H1 (cell line): ENCODE measurements at regions not wholly inside any gene's neighbourhood (a gene's known extent, or its start where the extent isn't known, plus 50 kb on each side); places are given as distances from the start of the nearest gene placed in this dataset.

Experiments
- CTCF ChIA-PET: fragments of 300-600 bp; sonication (Branson Sonifier 250); formaldehyde crosslinking; loops from one replicate; lab custom pipeline; 2021; ENCODE audit not compliant: partially characterized antibody; lab: Charles Lee
- POLR2A ChIA-PET: fragments of 300-600 bp; sonication (Branson Sonifier 250); formaldehyde crosslinking; loops from one replicate; lab custom pipeline; 2021; ENCODE audit warnings: inconsistent platforms; ENCODE audit not compliant: partially characterized antibody; lab: Charles Lee
- DNase-seq, 2 experiments: peaks; one replicate each; pipeline versions ENCODE4 v3.0.0 to v3.0.0-alpha.2; 2010 to 2022; ENCODE audit warnings: low spot score in 2 of 2, low read depth in 1 of 2, mixed read lengths in 1 of 2
- FAIRE-seq: peaks from 2 replicates; lab custom pipeline; 2011; peaks lifted over from hg19 to GRCh38; lab: Jason Lieb, UNC
- H2AFZ ChIP-seq: 2 replicates; pipeline ENCODE4 v1.8.1; 2012; ENCODE audit warnings: low read length, inconsistent platforms
- H2AK5ac ChIP-seq: 2 replicates; pipeline ENCODE4 v1.6.1; 2013; ENCODE audit warnings: low read depth, low read length
- H2BK120ac ChIP-seq: replicated peaks from 2 replicates; pipeline ENCODE3; 2013; ENCODE audit warnings: low read depth, low read length, inconsistent platforms
- H2BK12ac ChIP-seq: 2 replicates; pipeline ENCODE4 v1.6.1; 2013; ENCODE audit warnings: low read depth, low read length
- H2BK15ac ChIP-seq: 2 replicates; pipeline ENCODE4 v1.6.1; 2013; ENCODE audit warnings: low read length
- H2BK20ac ChIP-seq: 2 replicates; pipeline ENCODE4 v1.6.1; 2013; ENCODE audit warnings: low read length
- H2BK5ac ChIP-seq: 2 replicates; pipeline ENCODE4 v1.6.1; 2013; ENCODE audit warnings: low read depth, low read length
- H3K14ac ChIP-seq: 2 replicates; pipeline ENCODE4 v1.6.1; 2013; ENCODE audit warnings: inconsistent platforms; ENCODE audit not compliant: insufficient read length
- H3K18ac ChIP-seq: 2 replicates; pipeline ENCODE4 v1.6.1; 2013; ENCODE audit warnings: low read length; ENCODE audit errors: extremely low read depth
- H3K23ac ChIP-seq: 2 replicates; pipeline ENCODE4 v1.6.1; 2013; ENCODE audit warnings: inconsistent platforms; ENCODE audit not compliant: insufficient read length
- H3K23me2 ChIP-seq: 2 replicates; pipeline ENCODE4 v1.6.1; 2013; ENCODE audit warnings: low read depth, low read length
- H3K27ac ChIP-seq: 2 replicates; pipeline ENCODE4 v1.6.1; 2011; ENCODE audit warnings: low read depth, low read length, inconsistent platforms
- H3K27me3 ChIP-seq, 4 experiments: replicated peaks in 1 of 4; 1 replicate in 1 of 4; 2 replicates in 3 of 4; pipeline versions ENCODE4 v1.6.1 to v1.8.1; 2011 to 2013; ENCODE audit warnings: low read length in 3 of 4, mild to moderate bottlenecking in 3 of 4, inconsistent platforms in 2 of 4, mixed read lengths in 2 of 4, moderate library complexity in 1 of 4; ENCODE audit not compliant: control insufficient read depth in 3 of 4, insufficient read depth in 3 of 4; ENCODE audit errors: extremely low read depth in 1 of 4
- H3K36me3 ChIP-seq, 4 experiments: 2 replicates each; pipeline versions ENCODE4 v1.6.1 to v1.8.1; 2011 to 2013; ENCODE audit warnings: mild to moderate bottlenecking in 4 of 4, low read length in 3 of 4, moderate library complexity in 2 of 4, control low read depth in 1 of 4, inconsistent platforms in 1 of 4; ENCODE audit not compliant: insufficient read depth in 4 of 4, control insufficient read depth in 2 of 4
- H3K4ac ChIP-seq: replicated peaks from 2 replicates; pipeline ENCODE3; 2013; ENCODE audit warnings: low read length, low read depth, mixed read lengths, inconsistent platforms; ENCODE audit not compliant: insufficient read length
- H3K4me1 ChIP-seq, 4 experiments: replicated peaks in 1 of 4; 1 replicate in 1 of 4; 2 replicates in 3 of 4; pipeline versions ENCODE4 v1.6.1 to v1.8.1; 2011 to 2013; ENCODE audit warnings: low read length in 3 of 4, inconsistent platforms in 2 of 4, mixed read lengths in 1 of 4; ENCODE audit not compliant: insufficient read depth in 4 of 4, control insufficient read depth in 3 of 4
- H3K4me2 ChIP-seq, 2 experiments: 2 replicates each; pipeline versions ENCODE4 v1.6.1 to v1.8.1; 2011 to 2013; ENCODE audit warnings: low read depth in 2 of 2, low read length in 2 of 2, control low read depth in 1 of 2, inconsistent platforms in 1 of 2, mild to moderate bottlenecking in 1 of 2; ENCODE audit not compliant: insufficient read depth in 1 of 2
- H3K4me3 ChIP-seq, 4 experiments: fragments of 200-600, 300-600 bp in 1 of 4; sonication (generic), shearing (Covaris generic), sonication (Bioruptor Twin) in 1 of 4; 2 replicates each; pipeline versions ENCODE4 v1.5.1 to v1.8.1; 2011 to 2016; ENCODE audit warnings: low read length in 4 of 4, low read depth in 3 of 4, control low read depth in 2 of 4, inconsistent platforms in 2 of 4, mild to moderate bottlenecking in 2 of 4, mixed read lengths in 1 of 4, moderate library complexity in 1 of 4; ENCODE audit not compliant: insufficient read depth in 2 of 4; ENCODE audit errors: extremely low read depth in 1 of 4
- H3K56ac ChIP-seq: replicated peaks from 2 replicates; pipeline ENCODE3; 2013; ENCODE audit warnings: low read depth, mild to moderate bottlenecking, mixed read lengths, low read length, inconsistent platforms; ENCODE audit not compliant: insufficient read length
- H3K79me1 ChIP-seq: 2 replicates; pipeline ENCODE4 v1.6.1; 2013; ENCODE audit warnings: low read depth, low read length, control low read depth
- H3K79me2 ChIP-seq, 2 experiments: 2 replicates each; pipeline versions ENCODE4 v1.6.1 to v1.8.1; 2012 to 2013; ENCODE audit warnings: low read length in 2 of 2, mild to moderate bottlenecking in 2 of 2, inconsistent platforms in 1 of 2; ENCODE audit not compliant: insufficient read depth in 2 of 2, control insufficient read depth in 1 of 2
- H3K9ac ChIP-seq, 4 experiments: replicated peaks in 1 of 4; 1 replicate in 1 of 4; 2 replicates in 3 of 4; pipeline versions ENCODE4 v1.6.1 to v1.8.1; 2011 to 2013; ENCODE audit warnings: low read depth in 3 of 4, low read length in 3 of 4, control low read depth in 2 of 4, mild to moderate bottlenecking in 2 of 4, moderate library complexity in 2 of 4, inconsistent platforms in 1 of 4; ENCODE audit errors: extremely low read depth in 1 of 4
- H3K9me3 ChIP-seq, 2 experiments: 2 replicates each; pipeline versions ENCODE4 v1.6.1 to v1.8.1; 2012 to 2013; ENCODE audit warnings: mild to moderate bottlenecking in 2 of 2, moderate library complexity in 2 of 2, control low read depth in 1 of 2, inconsistent platforms in 1 of 2, low read depth in 1 of 2, low read length in 1 of 2, mixed read lengths in 1 of 2; ENCODE audit not compliant: insufficient read depth in 2 of 2
- H4K20me1 ChIP-seq, 2 experiments: replicated peaks in 1 of 2; 2 replicates each; pipeline versions ENCODE3 to v1.8.1; 2011 to 2013; ENCODE audit warnings: inconsistent platforms in 2 of 2, low read length in 2 of 2, mild to moderate bottlenecking in 1 of 2; ENCODE audit not compliant: insufficient read depth in 2 of 2, control insufficient read depth in 1 of 2
- H4K5ac ChIP-seq: 2 replicates; pipeline ENCODE4 v1.6.1; 2013; ENCODE audit warnings: low read length, low read depth, mixed read lengths, inconsistent platforms; ENCODE audit not compliant: insufficient read length
- H4K8ac ChIP-seq: 2 replicates; pipeline ENCODE4 v1.8.0; 2013; ENCODE audit warnings: mild to moderate bottlenecking, moderate library complexity, low read length, inconsistent platforms; ENCODE audit not compliant: insufficient read depth; ENCODE audit errors: extremely low read depth
- H4K91ac ChIP-seq: replicated peaks from 2 replicates; pipeline ENCODE3; 2013; ENCODE audit warnings: low read length, mixed read lengths, inconsistent platforms; ENCODE audit not compliant: insufficient read length
- ASH2L ChIP-seq: fragments of 200-600, 300-600 bp; sonication (generic); IDR thresholded peaks from one replicate; pipeline ENCODE4 v1.7.1; 2017; ENCODE audit warnings: low read length
- ATF3 ChIP-seq: IDR thresholded peaks from 2 replicates; pipeline ENCODE4 v1.6.1; 2011; ENCODE audit warnings: low read depth, mild to moderate bottlenecking, low read length; ENCODE audit not compliant: insufficient read depth
- CHD1 ChIP-seq: IDR thresholded peaks from 2 replicates; pipeline ENCODE4 v1.6.1; 2012; ENCODE audit warnings: low read depth, low read length, improper control_type of control experiment
- HDAC2 ChIP-seq, 2 experiments: fragments of 300-600 bp in 1 of 2; sonication (generic) in 1 of 2; IDR thresholded peaks; 2 replicates each; pipeline ENCODE4 v1.6.1; 2011 to 2012; ENCODE audit warnings: low read depth in 2 of 2, low read length in 2 of 2, mild to moderate bottlenecking in 2 of 2, moderate library complexity in 2 of 2, borderline replicate concordance in 1 of 2, inconsistent platforms in 1 of 2
- HDAC6 ChIP-seq: IDR thresholded peaks from one replicate; pipeline ENCODE4 v1.7.1; 2012; ENCODE audit warnings: low read depth, mild to moderate bottlenecking, inconsistent platforms, low read length, moderate library complexity
- JUN ChIP-seq: IDR thresholded peaks from 2 replicates; pipeline ENCODE4 v1.6.1; 2011; ENCODE audit warnings: low read depth, mild to moderate bottlenecking, improper control_type of control experiment, low read length
- JUND ChIP-seq: IDR thresholded peaks from 2 replicates; pipeline ENCODE4 v1.6.1; 2011; ENCODE audit warnings: mild to moderate bottlenecking, improper control_type of control experiment, low read length
- NANOG ChIP-seq: IDR thresholded peaks from 2 replicates; pipeline ENCODE4 v1.6.1; 2011; ENCODE audit warnings: low read length, low read depth, mild to moderate bottlenecking, inconsistent platforms; ENCODE audit not compliant: insufficient read depth, poor library complexity, severe bottlenecking
- PHF8 ChIP-seq: fragments of 200-600 bp; sonication (generic); conservative IDR thresholded peaks from 2 replicates; pipeline ENCODE4 v1.7.1; 2012; ENCODE audit warnings: low read depth, mild to moderate bottlenecking, inconsistent platforms, low read length, moderate library complexity
- SIN3A ChIP-seq, 2 experiments: IDR thresholded peaks in 1 of 2; conservative IDR thresholded peaks in 1 of 2; 2 replicates each; pipeline ENCODE4 v1.6.1; 2011 to 2012; ENCODE audit warnings: low read length in 2 of 2, improper control_type of control experiment in 1 of 2, low read depth in 1 of 2, mild to moderate bottlenecking in 1 of 2
- SP2 ChIP-seq: IDR thresholded peaks from 2 replicates; pipeline ENCODE4 v1.6.1; 2012; ENCODE audit warnings: mild to moderate bottlenecking, low read length, inconsistent platforms
- USF2 ChIP-seq: IDR thresholded peaks from 2 replicates; pipeline ENCODE4 v1.6.1; 2011; ENCODE audit warnings: low read length, improper control_type of control experiment
- ZNF274 ChIP-seq: IDR thresholded peaks from 2 replicates; pipeline ENCODE4 v1.7.0; 2012; ENCODE audit warnings: low read length, borderline replicate concordance; ENCODE audit errors: extremely low read depth
- WGBS, 2 experiments: shearing (Covaris generic) in 1 of 2; methylation state at CpG; one replicate each; pipeline versions ENCODE4 v1.1.6 to v1.1.7; 2013 to 2015; ENCODE audit warnings: low lambda C conversion rate in 2 of 2, mixed read lengths in 2 of 2, inconsistent platforms in 1 of 2, low coverage in 1 of 2, missing lambda C conversion rate in 1 of 2; ENCODE audit not compliant: insufficient replicate concordance in 2 of 2, insufficient coverage in 1 of 2, insufficient read length in 1 of 2; ENCODE audit errors: extremely low coverage in 1 of 2, missing lambda C conversion rate in 1 of 2; 5-methylcytosine and 5-hydroxymethylcytosine counted together

- no peak overlapping the region for H3K4me2 ChIP-seq
- H2AK5ac ChIP-seq = no peak overlapping the region
- no peaks in the 10 kb centered on the region for H3K9me3 ChIP-seq
- no peaks in the 10 kb centered on the region for H3K79me1 ChIP-seq
- no peak overlapping the region for H2BK20ac ChIP-seq
- no peaks in the 10 kb centered on the region for H4K20me1 ChIP-seq
- no peaks in the 10 kb centered on the region for H3K27me3 ChIP-seq
- no peak overlapping the region for H4K5ac ChIP-seq
- H3K9ac ChIP-seq = no peak overlapping the region
- no peak for FAIRE-seq
- H3K4ac ChIP-seq = no peak overlapping the region
- no peak overlapping the region for H2BK15ac ChIP-seq
- H3K27ac ChIP-seq = no peak overlapping the region
- no peak for DNase-seq
- no peak overlapping the region for H4K8ac ChIP-seq
- peaks cover 0 to 3% (median 0%) of the 10 kb centered on the region in 4 experiments; a peak in 2 of 7 replicates for H3K4me1 ChIP-seq
- H3K56ac ChIP-seq = no peak overlapping the region
- H3K14ac ChIP-seq = no peak overlapping the region
- no peak overlapping the region for H3K23ac ChIP-seq
- H2BK12ac ChIP-seq = no peak overlapping the region
- no peak overlapping the region for H2BK120ac ChIP-seq
- CTCF ChIA-PET = interaction anchor here (1.0 kb wide), 1 partner anchor 76 kb away, joined by 3 read pairs; no protein-coding TSS in a partner anchor
- no peaks in the 10 kb centered on the region for H3K23me2 ChIP-seq
- no peak overlapping the region for H2BK5ac ChIP-seq
- no peak overlapping the region for H3K4me3 ChIP-seq
- H2AFZ ChIP-seq = no peak overlapping the region
- no peak overlapping the region for H3K18ac ChIP-seq
- H3K79me2 ChIP-seq = no peaks in the 10 kb centered on the region
- WGBS, 2 experiments = 95% methylated on average over 4 of the region's 4 CpGs; no CpG with 5 or more reads in 1 of the 2 experiments
- POLR2A ChIA-PET = no interaction called here
- H4K91ac ChIP-seq = no peak overlapping the region
- no peaks in the 10 kb centered on the region for H3K36me3 ChIP-seq
- TF ChIP-seq SP2 (no peak), HDAC6 (no peak), ATF3 (no peak), PHF8 (no peak), NANOG (no peak), JUN (no peak), ASH2L (no peak), SIN3A (conservative IDR thresholded peaks at IDR 0.05 in 1 of 2, IDR thresholded peaks at IDR 0.05 in 1 of 2; ENCODE audit: low read depth in 1 of 2, low read length in 2 of 2) (no peak), JUND (no peak), ZNF274 (no peak), HDAC2 (IDR thresholded peaks at IDR 0.05; ENCODE audit: borderline replicate concordance in 1 of 2, low read depth in 2 of 2, low read length in 2 of 2) (no peak), USF2 (no peak), CHD1 (no peak)
Observed at GRCh38 chr3:4900298-4900697, 78.9 kb upstream of the BHLHE40 start.
